Smooth muscle cell (in vitro differentiated cells): ENCODE measurements at regions not wholly inside any gene's neighbourhood (a gene's known extent, or its start where the extent isn't known, plus 50 kb on each side); places are given as distances from the start of the nearest gene placed in this dataset.

Experiments used
- DNase-seq: peaks from one replicate; lab custom pipeline; 2025; ENCODE audit not compliant: unreplicated experiment; lab: John Stamatoyannopoulos, UW
- H2AFZ ChIP-seq: fragments of 200-600 bp; sonication (generic); 2 replicates; pipeline ENCODE4 v1.6.0; 2016; ENCODE audit warnings: antibody characterized with exemption, low read depth, mild to moderate bottlenecking
- H3F3A ChIP-seq: fragments of 200-600 bp; sonication (generic); 2 replicates; pipeline ENCODE4 v1.6.0; 2017; ENCODE audit warnings: antibody characterized with exemption, low read depth
- H3K27ac ChIP-seq: fragments of 200-600 bp; sonication (generic); 2 replicates; pipeline ENCODE4 v1.5.1; 2016; ENCODE audit warnings: low read depth, mild to moderate bottlenecking
- H3K27me3 ChIP-seq: fragments of 200-600 bp; sonication (generic); 2 replicates; pipeline ENCODE4 v1.6.1; 2016; ENCODE audit warnings: low read depth, mild to moderate bottlenecking
- H3K36me3 ChIP-seq: fragments of 200-600 bp; sonication (generic); 2 replicates; pipeline ENCODE4 v1.5.1; 2016; ENCODE audit warnings: low read depth
- H3K4me1 ChIP-seq: fragments of 200-600 bp; sonication (generic); 2 replicates; pipeline ENCODE4 v1.5.1; 2016; ENCODE audit warnings: low read depth
- H3K4me2 ChIP-seq: fragments of 200-600 bp; sonication (generic); 2 replicates; pipeline ENCODE4 v1.6.0; 2016; ENCODE audit warnings: mild to moderate bottlenecking
- H3K4me3 ChIP-seq: fragments of 200-600 bp; sonication (generic); 2 replicates; pipeline ENCODE4 v1.5.1; 2016; ENCODE audit warnings: mild to moderate bottlenecking
- H3K79me2 ChIP-seq: fragments of 200-600 bp; sonication (generic); 2 replicates; pipeline ENCODE4 v1.6.0; 2016; ENCODE audit warnings: low read depth, mild to moderate bottlenecking
- H3K9ac ChIP-seq: fragments of 200-600 bp; sonication (generic); 2 replicates; pipeline ENCODE4 v1.6.0; 2016; ENCODE audit warnings: low read depth
- H3K9me3 ChIP-seq: fragments of 200-600 bp; sonication (generic); replicated peaks from 2 replicates; pipeline ENCODE4 v1.5.1; 2016; ENCODE audit warnings: low read depth
- H4K20me1 ChIP-seq: fragments of 200-600 bp; sonication (generic); 2 replicates; pipeline ENCODE4 v1.6.0; 2016; ENCODE audit warnings: low read depth
- WGBS: methylation state at CpG from one replicate; pipeline ENCODE4 v1.1.7; 2016; ENCODE audit warnings: low lambda C conversion rate; 5-methylcytosine and 5-hydroxymethylcytosine counted together
- TF ChIP-seq, protein P1 (sequence below): fragments of 200-600 bp; sonication (generic); IDR thresholded peaks from 2 replicates; pipeline ENCODE4 v1.5.1; 2017; ENCODE audit warnings: borderline replicate concordance, mild to moderate bottlenecking, antibody characterized with exemption; ENCODE audit not compliant: insufficient read depth, poor library complexity, severe bottlenecking

DNA sequence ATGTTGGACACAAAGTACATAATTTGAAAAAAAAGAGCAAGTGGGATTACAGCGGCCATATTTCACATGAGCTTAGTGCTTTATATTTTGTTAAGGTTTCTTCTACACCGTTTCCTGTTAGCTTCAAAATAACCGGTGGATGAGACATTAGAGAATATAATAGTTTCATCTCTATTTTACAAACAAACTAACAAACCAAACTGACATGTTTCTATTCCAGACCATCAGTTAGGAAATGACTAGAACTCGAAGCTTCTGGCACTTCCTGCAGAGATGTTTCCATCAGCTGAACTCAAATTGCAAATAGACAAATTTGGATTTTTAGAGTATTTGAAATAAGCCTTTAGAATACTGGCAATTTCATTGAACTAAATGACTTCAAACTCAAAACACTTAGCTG is 86.5 kb downstream of the MTRR start:
- no peaks in the 10 kb centered on the region for H3K4me1 ChIP-seq
- no peaks in the 10 kb centered on the region for H3K9me3 ChIP-seq
- H3K4me2 ChIP-seq, result no peak overlapping the region
- H3K4me3 ChIP-seq, result no peak overlapping the region
- DNase-seq, result no peak
- H3K36me3 ChIP-seq, result no peaks in the 10 kb centered on the region
- no peak overlapping the region for H3K9ac ChIP-seq
- 81% methylated on average over 4 of the region's 4 CpGs for WGBS
- TF ChIP-seq, protein P1, sequence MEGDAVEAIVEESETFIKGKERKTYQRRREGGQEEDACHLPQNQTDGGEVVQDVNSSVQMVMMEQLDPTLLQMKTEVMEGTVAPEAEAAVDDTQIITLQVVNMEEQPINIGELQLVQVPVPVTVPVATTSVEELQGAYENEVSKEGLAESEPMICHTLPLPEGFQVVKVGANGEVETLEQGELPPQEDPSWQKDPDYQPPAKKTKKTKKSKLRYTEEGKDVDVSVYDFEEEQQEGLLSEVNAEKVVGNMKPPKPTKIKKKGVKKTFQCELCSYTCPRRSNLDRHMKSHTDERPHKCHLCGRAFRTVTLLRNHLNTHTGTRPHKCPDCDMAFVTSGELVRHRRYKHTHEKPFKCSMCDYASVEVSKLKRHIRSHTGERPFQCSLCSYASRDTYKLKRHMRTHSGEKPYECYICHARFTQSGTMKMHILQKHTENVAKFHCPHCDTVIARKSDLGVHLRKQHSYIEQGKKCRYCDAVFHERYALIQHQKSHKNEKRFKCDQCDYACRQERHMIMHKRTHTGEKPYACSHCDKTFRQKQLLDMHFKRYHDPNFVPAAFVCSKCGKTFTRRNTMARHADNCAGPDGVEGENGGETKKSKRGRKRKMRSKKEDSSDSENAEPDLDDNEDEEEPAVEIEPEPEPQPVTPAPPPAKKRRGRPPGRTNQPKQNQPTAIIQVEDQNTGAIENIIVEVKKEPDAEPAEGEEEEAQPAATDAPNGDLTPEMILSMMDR, result no peak
- H3K79me2 ChIP-seq, result no peaks in the 10 kb centered on the region
- H4K20me1 ChIP-seq, result no peaks in the 10 kb centered on the region
- H3K27ac ChIP-seq, result no peak overlapping the region
- no peaks in the 10 kb centered on the region for H3K27me3 ChIP-seq
- no peak overlapping the region for H2AFZ ChIP-seq
- H3F3A ChIP-seq, result no peaks in the 10 kb centered on the region

DNA sequence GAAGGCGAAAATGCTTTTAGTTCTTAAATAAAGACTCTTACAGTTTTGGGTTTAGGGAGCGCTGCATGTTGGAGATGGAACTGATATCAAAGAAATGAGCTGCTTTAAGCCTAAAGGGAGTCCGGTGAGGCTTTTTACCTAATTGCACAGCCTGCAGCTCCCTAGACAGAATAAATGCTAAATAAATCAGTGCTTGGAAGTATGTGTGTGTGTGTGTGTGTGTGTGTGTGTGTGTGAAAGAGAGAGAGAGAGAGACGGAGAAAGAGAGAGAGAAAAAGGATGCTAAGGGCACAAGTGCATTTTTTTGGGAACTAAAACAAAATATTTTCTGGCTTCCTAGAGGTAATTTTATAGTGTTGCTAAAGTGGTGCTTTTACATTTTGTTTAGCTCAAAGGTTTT is 88.4 kb downstream of the MTRR start:
- no peaks in the 10 kb centered on the region for H3F3A ChIP-seq
- no peak overlapping the region for H2AFZ ChIP-seq
- H3K79me2 ChIP-seq, result no peaks in the 10 kb centered on the region
- no peak for DNase-seq
- H3K4me1 ChIP-seq, result no peaks in the 10 kb centered on the region
- TF ChIP-seq, protein P1, result no peak
- H3K27ac ChIP-seq, result no peak overlapping the region
- H4K20me1 ChIP-seq, result no peaks in the 10 kb centered on the region
- no peak overlapping the region for H3K4me2 ChIP-seq
- H3K9me3 ChIP-seq, result no peaks in the 10 kb centered on the region
- H3K4me3 ChIP-seq, result no peak overlapping the region
- 82% methylated on average over 4 of the region's 4 CpGs for WGBS
- peaks cover 1% of the 10 kb centered on the region for H3K27me3 ChIP-seq
- no peaks in the 10 kb centered on the region for H3K36me3 ChIP-seq
- no peak overlapping the region for H3K9ac ChIP-seq

DNA sequence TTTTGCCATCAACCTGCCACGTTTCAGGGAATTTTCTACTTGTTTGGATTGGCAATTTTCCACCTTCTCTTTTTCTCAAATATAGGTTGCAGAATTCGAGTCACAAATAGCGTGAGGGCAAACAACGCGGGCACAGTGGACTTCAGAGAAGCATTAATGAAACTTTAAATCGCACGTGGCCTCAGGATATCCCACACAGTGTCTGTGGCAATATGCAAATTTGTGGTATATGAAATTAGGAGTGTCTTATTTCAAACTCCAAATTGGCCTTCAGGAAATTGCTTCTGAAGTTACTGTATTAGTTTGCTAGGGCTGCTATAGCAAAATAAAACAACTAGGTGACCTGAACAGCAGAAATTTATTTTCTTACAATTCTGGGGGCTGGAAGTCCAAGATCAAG is 91.2 kb downstream of the MTRR start:
- H3K36me3 ChIP-seq, result no peaks in the 10 kb centered on the region
- no peaks in the 10 kb centered on the region for H4K20me1 ChIP-seq
- H3K9ac ChIP-seq, result no peak overlapping the region
- no peaks in the 10 kb centered on the region for H3K79me2 ChIP-seq
- no peaks in the 10 kb centered on the region for H3F3A ChIP-seq
- H3K4me1 ChIP-seq, result no peaks in the 10 kb centered on the region
- no peak overlapping the region for H2AFZ ChIP-seq
- 89% methylated on average over 7 of the region's 7 CpGs for WGBS
- TF ChIP-seq, protein P1, result no peak
- no peak for DNase-seq
- H3K4me2 ChIP-seq, result no peak overlapping the region
- peaks cover 5% of the 10 kb centered on the region for H3K27me3 ChIP-seq
- no peak overlapping the region for H3K4me3 ChIP-seq
- H3K9me3 ChIP-seq, result no peaks in the 10 kb centered on the region
- no peak overlapping the region for H3K27ac ChIP-seq

DNA sequence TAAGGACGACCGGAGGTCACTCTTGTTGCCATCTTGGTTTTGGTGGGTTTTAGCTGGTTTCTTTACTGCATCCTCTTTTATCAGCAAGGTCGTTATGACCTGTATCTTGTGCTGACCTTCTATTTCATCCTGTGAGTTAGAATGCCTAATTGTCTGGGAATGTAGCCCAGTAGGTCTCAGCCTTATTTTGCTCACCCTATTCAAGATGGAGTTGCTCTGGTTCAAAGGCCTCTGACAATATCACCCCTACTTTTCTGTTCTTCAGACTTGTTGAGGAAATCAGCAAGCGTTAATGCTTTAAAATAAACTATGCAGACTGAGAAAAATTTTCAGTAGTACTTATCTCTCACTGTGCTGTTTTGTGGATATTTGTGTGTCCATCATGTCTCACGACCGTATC is 92.6 kb downstream of the MTRR start:
- Histone ChIP-seq H3K4me1 (no peaks in the 10 kb centered on the region), H3F3A (no peaks in the 10 kb centered on the region), H3K4me2 (no peak overlapping the region), H3K36me3 (no peaks in the 10 kb centered on the region), H3K79me2 (no peaks in the 10 kb centered on the region), H3K27me3 (peaks cover 5% of the 10 kb centered on the region), H2AFZ (no peak overlapping the region), H3K4me3 (no peak overlapping the region), H4K20me1 (no peaks in the 10 kb centered on the region), H3K9me3 (no peaks in the 10 kb centered on the region), H3K9ac (no peak overlapping the region), H3K27ac (no peak overlapping the region)
- TF ChIP-seq, protein P1, result no peak
- WGBS, result 71% methylated on average over 6 of the region's 6 CpGs
- no peak for DNase-seq
